GM21737 (cell line): ENCODE measurements at regions not wholly inside any gene's neighbourhood (a gene's known extent, or its start where the extent isn't known, plus 50 kb on each side); places are given as distances from the start of the nearest gene placed in this dataset.
"Not testable (repeated sequence)": the region's sequence is repeated elsewhere in the genome, so short reads cannot be mapped to it uniquely, and the experiment has no call there.

Experiments
- ATAC-seq: cut with Tn5 transposase; IDR thresholded peaks from one replicate; pipeline ENCODE4 v1.9.1; 2021; ENCODE audit warnings: mild to moderate bottlenecking, moderate library complexity; ENCODE audit not compliant: unreplicated experiment

DNA sequence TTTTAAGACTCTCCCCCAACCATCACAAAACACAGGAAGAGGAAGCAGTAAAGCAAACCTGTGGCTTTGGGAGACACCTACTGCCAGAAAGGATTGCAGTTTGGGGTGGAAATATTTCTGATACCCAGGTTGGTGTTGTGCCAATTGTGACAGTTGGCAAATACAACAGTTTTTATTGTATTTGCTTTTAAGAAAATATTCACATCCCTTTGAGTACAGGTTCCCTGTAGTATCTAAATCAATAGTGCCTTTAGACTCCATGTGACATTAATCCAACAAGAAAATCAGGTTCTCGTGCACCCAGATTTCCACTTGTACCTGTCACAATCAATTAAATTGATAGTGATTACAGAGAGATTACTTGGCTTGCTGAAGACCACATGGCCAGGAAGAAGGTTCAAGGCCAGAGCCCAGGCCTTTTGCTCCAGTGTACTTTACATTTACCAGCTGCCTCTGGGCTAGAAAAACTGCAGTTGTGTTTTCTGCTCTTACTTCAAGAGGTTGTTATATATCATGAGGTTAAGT lies 361.2 kb downstream of the ATP23 start:
- no peak for ATAC-seq

GRCh38 chr12:58306266-58307000 lies 365.1 kb downstream of the ATP23 start:
- ATAC-seq, result no peak

- no peak for ATAC-seq
These were observed 368.4 kb downstream of the ATP23 start for GRCh38 chr12:58309806-58310205.

GRCh38 chr12:58310368-58310767 lies 369.0 kb downstream of the ATP23 start:
- no peak for ATAC-seq

DNA sequence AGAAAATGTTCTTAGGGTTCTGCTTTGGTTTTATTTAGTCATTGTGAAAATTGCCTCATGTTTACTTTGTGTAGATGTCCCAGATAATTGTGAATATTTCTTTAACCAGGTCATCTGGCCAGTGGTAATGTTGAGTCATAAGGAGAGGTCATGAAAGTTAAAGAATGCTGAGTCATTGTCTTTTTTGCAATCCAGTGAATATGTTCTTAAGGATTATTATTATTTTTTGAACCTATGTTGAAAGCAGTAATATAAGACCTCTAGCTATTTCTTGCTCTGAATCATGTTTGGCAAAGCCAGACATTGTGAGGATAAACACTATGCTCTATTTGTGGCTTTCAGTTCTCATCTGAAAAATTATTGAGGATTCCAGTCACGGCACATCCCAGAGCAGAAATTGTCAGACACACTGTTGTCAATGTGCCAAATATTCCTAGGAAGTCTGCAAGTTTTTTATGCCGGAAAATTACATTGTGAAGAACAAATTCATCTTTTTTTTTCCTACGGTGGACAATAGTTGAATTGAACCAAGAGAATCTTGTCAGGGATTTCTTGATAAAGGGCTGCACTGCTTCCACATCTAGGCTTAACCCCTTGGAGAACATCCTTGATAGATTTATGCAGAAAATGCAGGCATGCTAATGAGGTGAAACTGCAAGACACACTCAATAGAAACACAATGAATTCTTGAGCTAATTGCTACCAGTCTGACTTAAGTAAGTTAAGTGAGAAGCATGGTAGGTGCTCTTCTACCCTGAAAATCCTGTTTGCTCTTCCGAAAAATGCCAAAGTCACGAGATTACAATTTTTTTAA lies 369.6 kb downstream of the ATP23 start:
- no peak for ATAC-seq

DNA sequence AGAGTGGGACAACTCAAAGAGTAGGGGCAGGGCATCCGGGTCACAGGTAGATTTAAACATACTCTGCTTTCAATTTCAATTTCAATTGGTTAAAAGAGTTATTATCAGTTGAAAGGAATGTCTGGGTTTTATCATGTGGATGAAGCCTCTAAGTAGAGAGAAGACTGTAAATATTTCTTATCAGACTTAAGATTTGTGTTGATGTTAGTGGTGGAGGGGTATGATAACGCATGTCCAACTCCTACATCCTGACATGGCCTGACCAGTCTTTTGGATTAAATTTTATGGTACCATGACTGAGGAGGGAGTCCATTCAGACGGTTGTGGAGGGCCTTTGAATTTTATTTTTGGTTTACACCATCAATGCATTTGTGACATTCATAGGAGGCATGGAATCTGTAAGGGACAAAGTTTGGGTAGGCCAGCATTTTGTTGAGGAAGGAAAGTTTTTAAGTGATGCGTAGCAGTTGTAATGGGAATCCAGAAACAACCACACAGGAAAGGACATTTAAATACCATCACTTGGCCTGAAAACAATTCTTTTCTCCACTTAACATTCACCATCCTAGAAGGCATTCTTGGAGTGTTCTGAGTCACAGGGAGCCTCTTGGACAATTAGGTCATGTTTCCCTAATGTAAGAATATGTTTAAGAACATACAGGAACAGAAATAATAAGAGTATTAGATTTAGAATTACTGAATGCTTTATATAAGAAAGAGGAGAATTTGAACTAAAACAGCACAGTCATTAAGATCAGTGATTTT lies 371.9 kb downstream of the ATP23 start:
- no peak for ATAC-seq

DNA sequence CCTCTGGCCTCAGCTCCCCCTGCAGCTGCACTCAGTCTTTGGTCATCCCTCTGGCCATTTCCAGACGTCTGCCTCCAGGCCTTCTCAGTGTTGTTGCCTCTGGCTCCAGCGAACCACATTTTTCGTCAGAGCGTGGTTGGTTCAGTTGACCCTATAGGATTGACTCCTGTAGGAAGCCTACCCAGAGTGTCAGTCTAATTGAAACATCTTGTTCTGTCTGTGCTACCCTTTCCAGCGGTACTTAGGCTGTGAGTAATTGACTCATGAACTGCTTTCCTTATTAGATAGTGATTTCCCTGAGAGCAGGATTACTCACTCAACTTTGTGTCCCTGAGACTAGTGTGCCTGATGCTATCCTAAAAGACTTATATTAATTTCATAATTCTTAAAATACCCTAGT lies 373.2 kb downstream of the ATP23 start:
- no peak for ATAC-seq

DNA sequence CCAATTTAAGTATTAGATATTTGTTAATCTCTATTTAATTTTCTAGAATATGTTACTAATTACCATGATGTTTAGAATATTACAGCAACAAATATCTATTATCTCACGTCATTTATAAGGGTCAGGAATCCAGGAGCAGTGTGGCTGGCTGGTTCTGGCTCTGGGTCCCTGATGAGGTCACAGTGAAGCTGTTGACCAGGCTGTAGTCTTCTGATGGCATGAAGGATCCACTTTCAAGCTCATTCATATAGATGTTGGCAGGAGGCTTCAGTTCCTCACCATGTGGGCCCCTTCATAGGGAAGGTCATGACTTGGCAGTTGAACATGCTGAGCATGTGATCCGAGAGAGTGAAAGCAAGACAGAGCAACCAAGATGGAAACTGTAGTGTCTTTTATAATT lies 375.6 kb downstream of the ATP23 start:
- no peak for ATAC-seq

- no peak for ATAC-seq
These were observed 380.0 kb downstream of the ATP23 start for GRCh38 chr12:58321414-58321813.

DNA sequence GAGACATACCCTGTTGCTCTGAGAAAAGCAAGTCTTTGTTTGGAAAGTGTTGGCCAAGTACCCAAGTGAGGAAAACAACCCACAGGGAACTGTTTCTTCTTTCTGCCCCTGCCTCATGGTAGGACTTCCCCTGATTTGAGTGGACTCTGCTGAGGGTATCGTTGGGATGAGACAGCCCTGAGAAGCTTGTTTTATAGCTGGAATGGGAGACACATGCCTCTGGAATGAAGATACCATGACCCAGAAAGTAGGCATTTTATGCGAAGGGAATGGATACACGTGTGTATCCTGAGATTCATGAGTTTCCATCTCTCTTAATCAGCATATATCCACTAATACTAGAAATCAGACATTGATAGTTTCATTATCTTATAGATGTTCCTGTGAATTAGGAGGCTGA lies 382.3 kb downstream of the ATP23 start:
- ATAC-seq, result no peak

DNA sequence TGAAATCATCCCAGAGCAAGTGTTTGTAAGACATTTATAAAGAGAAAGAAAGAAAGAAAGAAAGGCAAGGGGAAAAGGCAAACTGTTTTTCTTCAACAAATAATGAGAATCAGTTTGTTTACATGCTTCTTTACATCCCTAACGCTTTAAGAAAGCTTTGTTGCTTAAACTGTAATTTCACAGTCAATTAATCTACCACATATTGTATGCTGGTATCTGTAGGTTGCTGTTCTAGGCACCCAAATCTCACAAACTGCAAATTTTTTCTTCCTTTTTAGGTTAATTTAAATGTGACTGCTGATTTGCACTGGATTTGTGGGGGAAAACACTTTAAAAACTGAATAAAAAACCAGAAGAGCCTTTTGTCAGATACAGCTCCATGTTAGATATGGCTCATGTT lies 384.2 kb downstream of the ATP23 start:
- no peak for ATAC-seq

- no peak for ATAC-seq
These were observed 385.2 kb downstream of the ATP23 start for GRCh38 chr12:58326534-58326933.

GRCh38 chr12:58336581-58337242 lies 395.3 kb downstream of the ATP23 start:
- ATAC-seq, result not testable (repeated sequence)

GRCh38 chr12:58337539-58337938 lies 396.2 kb downstream of the ATP23 start:
- not testable (repeated sequence) for ATAC-seq

DNA sequence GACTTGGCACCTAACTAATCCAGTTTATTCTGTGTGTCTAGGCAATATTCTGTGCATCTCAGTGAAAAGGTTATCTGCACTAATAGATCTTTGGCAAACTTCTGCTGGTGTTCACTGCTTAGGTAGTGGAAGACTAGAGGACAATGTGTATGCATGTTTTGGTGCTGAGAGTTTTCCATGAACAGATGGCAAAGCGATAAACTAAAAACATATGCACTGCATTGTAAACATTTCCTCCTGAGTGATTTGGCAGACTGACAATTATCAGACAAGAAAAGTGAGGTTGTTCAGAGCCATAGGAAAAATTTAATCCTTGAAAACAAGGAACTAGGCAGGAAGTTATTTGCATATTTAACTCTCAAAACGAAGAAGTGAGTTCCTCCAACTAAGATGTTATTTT lies 400.4 kb downstream of the ATP23 start:
- ATAC-seq, result no peak

DNA sequence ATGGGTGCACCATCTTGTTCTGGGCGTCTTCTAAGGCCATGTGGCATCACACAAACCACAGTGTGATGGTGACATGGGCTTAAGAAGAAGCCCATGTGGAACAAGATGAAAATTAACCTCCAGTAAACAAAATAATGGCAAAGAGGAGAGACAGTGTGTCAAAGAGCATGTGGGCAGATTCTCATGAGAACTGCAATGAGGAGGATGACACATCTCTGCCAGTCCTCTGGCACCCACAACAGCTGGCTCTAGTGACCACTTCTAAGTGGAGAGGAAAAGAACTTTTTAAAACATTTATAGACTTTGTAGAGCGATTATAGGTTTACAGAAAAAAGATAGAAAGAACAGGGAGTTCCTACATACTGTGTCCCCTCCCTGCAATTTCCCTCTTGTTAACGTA lies 401.4 kb downstream of the ATP23 start:
- no peak for ATAC-seq

DNA sequence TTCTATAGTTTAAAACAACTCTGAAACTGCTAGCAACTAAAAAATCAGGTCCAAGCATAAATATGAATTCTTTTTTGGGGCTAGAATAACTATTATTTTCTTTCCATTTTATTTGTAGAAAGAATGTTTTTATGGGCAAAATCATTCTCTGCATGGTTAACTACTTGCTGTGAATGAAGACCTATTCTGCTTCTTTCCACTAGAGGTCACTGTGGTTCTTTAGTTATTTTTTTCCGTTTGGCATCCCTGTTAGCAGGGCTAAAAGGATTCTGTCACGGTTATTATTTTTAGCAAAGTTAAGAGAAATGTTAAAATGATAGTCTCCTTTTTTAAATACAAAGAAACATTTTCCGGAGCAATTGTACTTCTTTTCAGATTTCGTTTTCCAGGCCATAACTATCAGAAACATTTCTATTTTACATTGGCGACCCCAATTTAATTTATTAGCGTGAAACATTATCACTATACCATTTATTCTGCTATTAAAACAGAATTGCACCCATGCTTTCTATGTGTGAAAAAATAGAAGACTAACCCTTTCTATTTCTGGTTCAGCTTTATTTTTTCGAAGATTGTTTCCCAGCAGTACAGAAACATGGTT lies 404.8 kb downstream of the ATP23 start:
- ATAC-seq, result no peak

- no peak for ATAC-seq
These were observed 405.8 kb downstream of the ATP23 start for GRCh38 chr12:58347188-58347587.

DNA sequence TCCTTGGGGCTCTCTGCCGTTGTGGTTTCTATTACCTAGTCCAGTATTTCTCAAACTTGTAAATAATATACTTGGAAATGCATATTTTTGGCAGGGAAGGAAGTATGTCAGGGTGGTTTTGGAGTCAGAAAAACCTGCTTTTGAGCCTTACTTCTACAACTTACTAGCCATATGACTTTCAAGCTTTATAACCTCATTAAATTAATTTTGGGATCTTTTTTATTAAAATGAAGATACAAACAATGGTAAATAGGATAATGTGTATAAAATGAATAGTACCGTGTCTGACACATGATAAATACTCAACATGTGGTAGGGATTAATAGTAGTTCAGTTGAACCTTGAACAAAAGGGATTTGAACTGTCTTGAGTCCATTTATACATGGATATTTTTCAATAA lies 406.3 kb downstream of the ATP23 start:
- ATAC-seq, result no peak

- ATAC-seq, result no peak
These were observed 407.8 kb downstream of the ATP23 start for GRCh38 chr12:58349161-58349560.
